Liver (tissue), 8 donors: ENCODE measurements at regions not wholly inside any gene's neighbourhood (a gene's known extent, or its start where the extent isn't known, plus 50 kb on each side); places are given as distances from the start of the nearest gene placed in this dataset.

ENCODE experiments used
- DNase-seq: peaks from one replicate; pipeline ENCODE4 v3.0.0-alpha.2; 2017; ENCODE audit warnings: low spot score
- H3K27ac ChIP-seq, 2 donors: one replicate each; pipeline ENCODE4 v1.7.0; 2013; ENCODE audit warnings: inconsistent platforms in 2 of 2, low read length in 2 of 2, control low read depth in 1 of 2, low read depth in 1 of 2, mild to moderate bottlenecking in 1 of 2
- H3K27me3 ChIP-seq, 4 donors: one replicate each; pipeline versions ENCODE4 v1.6.1 to v1.7.0; 2013; ENCODE audit warnings: low read length in 3 of 4, inconsistent platforms in 1 of 4, mild to moderate bottlenecking in 1 of 4, moderate library complexity in 1 of 4; ENCODE audit not compliant: control insufficient read depth in 4 of 4, insufficient read depth in 4 of 4
- H3K36me3 ChIP-seq, 4 donors: one replicate each; pipeline versions ENCODE4 v1.6.1 to v1.7.0; 2013; ENCODE audit warnings: low read length in 3 of 4, mild to moderate bottlenecking in 3 of 4, low read depth in 1 of 4, moderate library complexity in 1 of 4; ENCODE audit not compliant: control insufficient read depth in 4 of 4, insufficient read depth in 3 of 4
- H3K4me1 ChIP-seq, 4 donors: one replicate each; pipeline versions ENCODE4 v1.6.1 to v1.7.0; 2013; ENCODE audit warnings: low read length in 3 of 4, mild to moderate bottlenecking in 3 of 4, moderate library complexity in 1 of 4; ENCODE audit not compliant: control insufficient read depth in 4 of 4, insufficient read depth in 4 of 4
- H3K4me3 ChIP-seq, 3 donors: one replicate each; pipeline versions ENCODE4 v1.6.1 to v1.7.0; 2013; ENCODE audit warnings: low read length in 3 of 3, control low read depth in 1 of 3, low read depth in 1 of 3, mild to moderate bottlenecking in 1 of 3
- H3K9ac ChIP-seq, 2 donors: one replicate each; pipeline ENCODE4 v1.7.0; 2013; ENCODE audit warnings: low read length in 2 of 2, mild to moderate bottlenecking in 2 of 2, moderate library complexity in 2 of 2, control low read depth in 1 of 2, low read depth in 1 of 2
- H3K9me3 ChIP-seq, 4 donors: one replicate each; pipeline versions ENCODE4 v1.6.1 to v1.7.0; 2013; ENCODE audit warnings: low read length in 3 of 4; ENCODE audit not compliant: control insufficient read depth in 4 of 4
- CTCF ChIP-seq: fragments of 150-350 bp; IDR thresholded peaks from 2 replicates; pipeline ENCODE4 v1.5.1; 2017; ENCODE audit warnings: improper control_type of control experiment, low read depth, low read length; ENCODE audit not compliant: missing input control
- EGR1 ChIP-seq, 2 donors: IDR thresholded peaks; 2 replicates each; pipeline ENCODE4 v1.6.1; 2016 to 2018; ENCODE audit warnings: antibody characterized with exemption in 2 of 2, low read depth in 2 of 2
- FOXA1 ChIP-seq: IDR thresholded peaks from 2 replicates; pipeline ENCODE4 v1.6.1; 2016; ENCODE audit warnings: antibody characterized with exemption
- FOXA2 ChIP-seq: IDR thresholded peaks from 2 replicates; pipeline ENCODE4 v1.6.1; 2016; ENCODE audit warnings: antibody characterized with exemption
- GABPA ChIP-seq, 2 donors: IDR thresholded peaks in 1 of 2; conservative IDR thresholded peaks in 1 of 2; 2 replicates each; pipeline ENCODE4 v1.6.1; 2016; ENCODE audit warnings: antibody characterized with exemption in 2 of 2, mild to moderate bottlenecking in 1 of 2, moderate library complexity in 1 of 2
- HNF4A ChIP-seq, 2 donors: conservative IDR thresholded peaks; 2 replicates each; pipeline ENCODE4 v1.6.1; 2016; ENCODE audit warnings: antibody characterized with exemption in 2 of 2, mild to moderate bottlenecking in 2 of 2
- HNF4G ChIP-seq: IDR thresholded peaks from 2 replicates; pipeline ENCODE4 v1.6.1; 2016; ENCODE audit warnings: antibody characterized with exemption
- JUND ChIP-seq, 2 donors: IDR thresholded peaks; 2 replicates each; pipeline ENCODE4 v1.6.1; 2016; ENCODE audit warnings: antibody characterized with exemption in 2 of 2
- MAX ChIP-seq: IDR thresholded peaks from 2 replicates; pipeline ENCODE4 v1.6.1; 2016; ENCODE audit warnings: antibody characterized with exemption
- NR2F2 ChIP-seq: IDR thresholded peaks from 2 replicates; pipeline ENCODE4 v1.6.1; 2016; ENCODE audit warnings: antibody characterized with exemption
- RAD21 ChIP-seq, 2 donors: IDR thresholded peaks; 2 replicates each; pipeline ENCODE4 v1.6.1; 2016; ENCODE audit warnings: antibody characterized with exemption in 2 of 2, mild to moderate bottlenecking in 2 of 2
- REST ChIP-seq: IDR thresholded peaks from 2 replicates; pipeline ENCODE4 v1.6.1; 2016; ENCODE audit warnings: antibody characterized with exemption, mild to moderate bottlenecking
- RXRA ChIP-seq, 2 donors: IDR thresholded peaks; 2 replicates each; pipeline ENCODE4 v1.6.1; 2017 to 2018; ENCODE audit warnings: antibody characterized with exemption in 2 of 2, mild to moderate bottlenecking in 1 of 2
- SP1 ChIP-seq: IDR thresholded peaks from 2 replicates; pipeline ENCODE4 v1.6.1; 2018; ENCODE audit warnings: antibody characterized with exemption, mild to moderate bottlenecking
- TAF1 ChIP-seq: conservative IDR thresholded peaks from 2 replicates; pipeline ENCODE4 v1.6.1; 2016; ENCODE audit warnings: antibody characterized with exemption, mild to moderate bottlenecking
- YY1 ChIP-seq: IDR thresholded peaks from 2 replicates; pipeline ENCODE4 v1.6.1; 2016; ENCODE audit warnings: antibody characterized with exemption, mild to moderate bottlenecking
- ZBTB33 ChIP-seq: IDR thresholded peaks from 2 replicates; pipeline ENCODE4 v1.6.1; 2016; ENCODE audit warnings: antibody characterized with exemption
- WGBS: extraction: QIAGEN DNeasy Blood & Tissue Kit; methylation state at CpG from one replicate; pipeline ENCODE4 v1.1.7; 2013; 5-methylcytosine and 5-hydroxymethylcytosine counted together
- TF ChIP-seq, protein P1 (sequence below): IDR thresholded peaks from 2 replicates; pipeline ENCODE4 v1.6.1; 2016; ENCODE audit warnings: antibody characterized with exemption
- donor health status: healthy.
- donor health status: healthy.
- donor health status: healthy.
- donor health status: healthy.
- donor health status: healthy.

DNA sequence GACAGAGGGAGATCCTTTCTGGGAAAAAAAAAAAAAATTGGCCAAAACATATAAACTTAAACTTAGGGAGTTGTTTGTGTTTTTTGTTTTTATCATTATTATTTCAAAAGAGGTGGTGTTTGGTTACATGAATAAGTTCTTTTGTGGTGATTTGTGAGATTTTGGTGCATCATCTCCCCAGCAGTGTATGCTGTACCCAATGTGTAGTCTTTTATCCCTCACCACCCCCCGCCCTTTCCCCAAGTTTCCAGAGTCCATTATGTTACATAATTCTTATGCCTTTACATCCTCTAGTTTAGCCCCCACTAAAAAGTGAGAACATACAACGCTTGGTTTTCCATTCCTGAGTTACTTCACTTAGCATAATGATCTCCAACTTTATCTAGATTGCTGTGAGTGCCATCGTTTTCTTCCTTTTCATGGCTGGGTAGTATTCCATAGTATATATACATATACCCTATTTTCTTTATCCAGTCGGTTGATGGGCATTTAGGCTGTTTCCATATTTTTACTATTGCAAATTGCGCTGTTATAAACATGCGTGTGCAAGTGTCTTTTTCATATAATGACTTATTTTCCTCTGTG, 148.1 kb upstream of the ZNF92 start:
- Histone ChIP-seq H3K9ac (no peak overlapping the region), H3K27me3 (no peaks in the 10 kb centered on the region), H3K9me3 (no peaks in the 10 kb centered on the region), H3K4me3 (no peak overlapping the region), H3K36me3 (no peaks in the 10 kb centered on the region), H3K27ac (no peak overlapping the region), H3K4me1 (no peaks in the 10 kb centered on the region)
- DNase-seq = no peak
- 94% methylated on average over 6 of the region's 6 CpGs for WGBS
- no peak for TF ChIP-seq GABPA (IDR thresholded peaks at IDR 0.05 in 1 of 2, conservative IDR thresholded peaks at IDR 0.05 in 1 of 2)
- TF ChIP-seq, protein P1, sequence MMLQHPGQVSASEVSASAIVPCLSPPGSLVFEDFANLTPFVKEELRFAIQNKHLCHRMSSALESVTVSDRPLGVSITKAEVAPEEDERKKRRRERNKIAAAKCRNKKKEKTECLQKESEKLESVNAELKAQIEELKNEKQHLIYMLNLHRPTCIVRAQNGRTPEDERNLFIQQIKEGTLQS = no peak
- TF ChIP-seq HNF4G = no peak
- TF ChIP-seq FOXA1 = no peak
- TF ChIP-seq EGR1 (IDR thresholded peaks at IDR 0.05; ENCODE audit: low read depth in 2 of 2) = no peak
- TF ChIP-seq REST = no peak
- TF ChIP-seq JUND (IDR thresholded peaks at IDR 0.05) = no peak
- TF ChIP-seq ZBTB33 = no peak
- no peak for TF ChIP-seq YY1
- TF ChIP-seq NR2F2 = no peak
- no peak for TF ChIP-seq RAD21 (IDR thresholded peaks at IDR 0.05)
- no peak for TF ChIP-seq RXRA (IDR thresholded peaks at IDR 0.05)
- TF ChIP-seq HNF4A (conservative IDR thresholded peaks at IDR 0.05) = no peak
- TF ChIP-seq TAF1 = no peak

DNA sequence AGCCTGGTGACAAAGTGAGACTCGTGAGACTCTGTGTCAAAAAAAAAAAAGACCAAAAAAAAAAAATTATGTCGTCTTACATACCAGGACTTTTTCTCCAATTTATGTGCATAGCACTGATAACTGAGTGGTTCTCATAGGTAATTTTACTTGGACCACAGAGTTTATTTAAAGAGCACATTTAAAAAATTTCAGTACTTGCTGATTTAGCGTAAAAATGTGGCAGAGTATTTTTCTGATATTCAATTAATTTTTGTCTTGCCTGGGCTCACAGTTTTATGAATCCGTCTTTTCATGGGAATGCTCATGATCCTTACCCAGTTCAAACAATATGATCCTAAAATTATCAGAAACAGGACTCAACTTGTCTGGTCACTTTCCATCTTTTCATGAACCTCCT, 151.0 kb upstream of the ZNF92 start:
- H3K9me3 ChIP-seq = no peaks in the 10 kb centered on the region
- H3K27me3 ChIP-seq = no peaks in the 10 kb centered on the region
- TF ChIP-seq YY1 = no peak
- H3K27ac ChIP-seq = no peak overlapping the region
- no peak overlapping the region for H3K4me3 ChIP-seq
- H3K9ac ChIP-seq = no peak overlapping the region
- 92% methylated on average over 4 of the region's 4 CpGs for WGBS
- H3K36me3 ChIP-seq = no peaks in the 10 kb centered on the region
- H3K4me1 ChIP-seq = no peaks in the 10 kb centered on the region
- DNase-seq = no peak

- WGBS = 94% methylated on average over 3 of the region's 3 CpGs
- TF ChIP-seq EGR1 (IDR thresholded peaks at IDR 0.05; ENCODE audit: low read depth in 2 of 2) (no peak), TAF1 (no peak), FOXA1 (no peak), NR2F2 (no peak), RAD21 (IDR thresholded peaks at IDR 0.05) (no peak), ZBTB33 (no peak), YY1 (no peak), FOXA2 (no peak), MAX (no peak), CTCF (no peak), HNF4A (conservative IDR thresholded peaks at IDR 0.05) (no peak), GABPA (IDR thresholded peaks at IDR 0.05 in 1 of 2, conservative IDR thresholded peaks at IDR 0.05 in 1 of 2) (no peak), SP1 (no peak), RXRA (IDR thresholded peaks at IDR 0.05) (no peak), JUND (IDR thresholded peaks at IDR 0.05) (no peak)
Observed at GRCh38 chr7:65221683-65222082, 152.0 kb upstream of the ZNF92 start.

More at GRCh38 chr7:65221683-65222082, 152.0 kb upstream of the ZNF92 start:
- Histone ChIP-seq H3K36me3 (no peaks in the 10 kb centered on the region), H3K27me3 (no peaks in the 10 kb centered on the region), H3K9me3 (no peaks in the 10 kb centered on the region), H3K27ac (no peak overlapping the region), H3K9ac (no peak overlapping the region), H3K4me1 (no peaks in the 10 kb centered on the region), H3K4me3 (no peak overlapping the region)
- no peak for DNase-seq
